LNCaP clone FGC (cell line): ENCODE measurements at regions not wholly inside any gene's neighbourhood (a gene's known extent, or its start where the extent isn't known, plus 50 kb on each side); places are given as distances from the start of the nearest gene placed in this dataset.

Experiments
- DNase-seq: peaks from one replicate; pipeline ENCODE4 v3.0.0-alpha.2; 2011; ENCODE audit warnings: low read depth
- H3K4me3 ChIP-seq: 2 replicates; pipeline ENCODE4 v1.5.1; 2011; ENCODE audit warnings: mild to moderate bottlenecking, low read depth, low read length, control low read depth
- TF ChIP-seq, protein P1 (sequence below): IDR thresholded peaks from 2 replicates; pipeline ENCODE4 v1.5.1; 2012; ENCODE audit warnings: mild to moderate bottlenecking; ENCODE audit not compliant: control insufficient read depth, insufficient read depth; ENCODE audit errors: extremely low read depth

DNA sequence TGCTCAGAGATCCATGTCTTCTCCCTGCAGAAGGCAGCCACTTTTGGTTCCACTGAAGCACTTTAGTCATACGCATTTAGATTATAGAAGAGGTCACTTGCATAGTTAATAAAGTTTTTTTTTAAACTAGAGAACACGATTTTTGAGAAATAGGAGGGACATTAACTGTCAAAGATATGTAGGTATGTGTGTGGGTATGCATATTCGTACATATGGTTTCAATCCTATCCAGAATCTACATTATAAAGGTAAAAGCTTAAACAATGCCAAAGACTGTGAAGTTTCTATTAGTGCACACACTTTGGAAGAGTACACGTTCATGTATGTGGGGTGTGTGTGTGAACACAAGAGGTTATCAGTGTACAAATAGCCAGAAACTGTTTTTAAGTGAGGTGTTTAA is 103.2 kb downstream of the BTBD3 start:
- TF ChIP-seq, protein P1, sequence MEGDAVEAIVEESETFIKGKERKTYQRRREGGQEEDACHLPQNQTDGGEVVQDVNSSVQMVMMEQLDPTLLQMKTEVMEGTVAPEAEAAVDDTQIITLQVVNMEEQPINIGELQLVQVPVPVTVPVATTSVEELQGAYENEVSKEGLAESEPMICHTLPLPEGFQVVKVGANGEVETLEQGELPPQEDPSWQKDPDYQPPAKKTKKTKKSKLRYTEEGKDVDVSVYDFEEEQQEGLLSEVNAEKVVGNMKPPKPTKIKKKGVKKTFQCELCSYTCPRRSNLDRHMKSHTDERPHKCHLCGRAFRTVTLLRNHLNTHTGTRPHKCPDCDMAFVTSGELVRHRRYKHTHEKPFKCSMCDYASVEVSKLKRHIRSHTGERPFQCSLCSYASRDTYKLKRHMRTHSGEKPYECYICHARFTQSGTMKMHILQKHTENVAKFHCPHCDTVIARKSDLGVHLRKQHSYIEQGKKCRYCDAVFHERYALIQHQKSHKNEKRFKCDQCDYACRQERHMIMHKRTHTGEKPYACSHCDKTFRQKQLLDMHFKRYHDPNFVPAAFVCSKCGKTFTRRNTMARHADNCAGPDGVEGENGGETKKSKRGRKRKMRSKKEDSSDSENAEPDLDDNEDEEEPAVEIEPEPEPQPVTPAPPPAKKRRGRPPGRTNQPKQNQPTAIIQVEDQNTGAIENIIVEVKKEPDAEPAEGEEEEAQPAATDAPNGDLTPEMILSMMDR = no peak
- no peak overlapping the region for H3K4me3 ChIP-seq
- DNase-seq = no peak

GRCh38 chr20:12022126-12022525 is 104.4 kb downstream of the BTBD3 start:
- H3K4me3 ChIP-seq = no peak overlapping the region
- no peak for DNase-seq
- TF ChIP-seq, protein P1 = no peak

DNA sequence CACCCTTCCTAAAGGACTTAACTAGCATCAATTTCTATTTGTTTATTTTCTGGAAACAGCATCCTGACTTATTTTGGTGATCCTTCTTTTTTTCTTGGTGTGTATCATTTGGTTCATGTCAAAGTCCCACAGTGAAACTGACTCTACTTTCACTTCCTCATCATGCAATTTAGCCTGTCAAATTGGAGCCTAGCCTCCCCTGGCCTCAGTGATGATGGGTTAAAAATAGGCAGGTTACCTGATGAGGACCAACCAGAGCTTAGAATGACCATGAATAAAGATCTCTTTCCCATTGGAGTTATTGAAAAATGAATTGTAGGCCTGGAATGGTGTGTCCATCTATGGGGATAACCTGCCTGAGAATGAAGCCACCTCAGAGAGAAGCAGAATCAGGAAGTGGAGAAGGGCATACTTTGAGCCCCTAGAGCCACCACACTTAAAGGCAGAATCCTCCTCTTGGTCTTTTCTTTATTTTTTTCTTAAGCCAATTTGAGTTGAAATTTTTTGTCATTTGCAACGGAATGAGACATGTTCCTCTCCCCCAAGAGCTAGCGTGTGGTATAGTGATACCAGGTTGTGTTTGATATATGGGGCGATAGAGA is 105.6 kb downstream of the BTBD3 start:
- no peak overlapping the region for H3K4me3 ChIP-seq
- no peak for DNase-seq
- TF ChIP-seq, protein P1 = no peak

- DNase-seq = no peak
- TF ChIP-seq, protein P1 = no peak
- H3K4me3 ChIP-seq = no peak overlapping the region
These were observed 111.1 kb downstream of the BTBD3 start for GRCh38 chr20:12028771-12029170.

- TF ChIP-seq, protein P1 = no peak
- H3K4me3 ChIP-seq = no peak overlapping the region
- peak; percentile 61 for DNase-seq
These were observed 112.8 kb downstream of the BTBD3 start for GRCh38 chr20:12030470-12030869.

DNA sequence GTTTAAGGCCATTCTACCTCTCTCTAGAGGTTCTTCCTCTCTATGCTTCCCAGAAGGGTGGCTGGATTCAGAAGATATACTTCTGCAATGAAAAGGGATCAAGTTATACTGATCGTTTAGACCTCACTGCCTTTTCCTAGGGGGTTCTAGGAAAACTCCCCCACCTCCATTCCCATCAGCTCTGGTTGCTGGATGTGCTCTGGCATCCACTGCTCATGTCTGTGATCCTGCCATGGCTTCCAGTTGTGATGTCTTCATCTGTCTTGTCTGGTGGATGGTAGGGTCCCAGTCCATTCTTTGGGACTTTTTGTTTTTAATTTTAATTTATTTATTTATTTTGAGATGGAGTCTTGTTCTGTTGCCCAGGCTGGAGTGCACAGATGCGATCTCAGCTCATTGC is 118.4 kb downstream of the BTBD3 start:
- no peak overlapping the region for H3K4me3 ChIP-seq
- no peak for DNase-seq
- TF ChIP-seq, protein P1 = no peak

DNA sequence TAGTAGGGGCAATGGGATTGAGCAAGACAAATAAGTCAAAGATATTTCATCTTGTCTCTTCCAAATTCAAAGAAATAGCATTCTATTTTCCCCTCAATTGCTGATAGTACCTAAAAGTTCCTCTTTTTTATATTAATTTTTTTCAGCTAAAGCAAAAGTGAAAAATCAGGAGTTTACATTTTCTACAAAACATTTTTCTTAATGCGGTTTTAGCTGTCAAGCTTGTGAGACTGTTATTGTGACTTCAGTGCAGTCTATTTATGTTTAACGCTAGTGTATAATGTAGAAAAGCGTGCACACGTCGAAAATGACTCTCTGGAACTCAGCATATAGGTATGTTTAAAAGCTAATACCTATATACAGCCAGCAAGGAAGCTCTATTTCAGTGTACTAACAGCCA is 119.8 kb downstream of the BTBD3 start:
- TF ChIP-seq, protein P1 = no peak

More for the DNA sequence above, 119.8 kb downstream of the BTBD3 start:
- DNase-seq = no peak
- H3K4me3 ChIP-seq = no peak overlapping the region
